ENCODE measurements at regions not wholly inside any gene's neighbourhood (a gene's known extent, or its start where the extent isn't known, plus 50 kb on each side); places are given as distances from the start of the nearest gene placed in this dataset.

GRCh38 chr5:164255598-164256213 is 750.3 kb downstream of the MAT2B start:
- Histone ChIP-seq H3K27ac (ENCODE audit: low read length) (no peak overlapping the region), H3K9ac (ENCODE audit: low read length) (no peak overlapping the region), H3K4me3 (ENCODE audit: low read length) (no peak overlapping the region), H3K36me3 (ENCODE audit: control insufficient read depth, low read depth, low read length) (no peaks in the 10 kb centered on the region), H3K27me3 (ENCODE audit: control insufficient read depth, insufficient read depth, low read length) (no peaks in the 10 kb centered on the region), H3K9me3 (ENCODE audit: control insufficient read depth, low read depth, low read length) (no peaks in the 10 kb centered on the region), H3K4me1 (ENCODE audit: control insufficient read depth, low read depth, low read length) (peaks cover 10% of the 10 kb centered on the region)

GRCh38 chr5:164256351-164256750 is 750.9 kb downstream of the MAT2B start:
- H3K27ac ChIP-seq (ENCODE audit: low read length) = no peak overlapping the region
- H3K27me3 ChIP-seq (ENCODE audit: control insufficient read depth, insufficient read depth, low read length) = no peaks in the 10 kb centered on the region
- H3K4me3 ChIP-seq (ENCODE audit: low read length) = no peak overlapping the region
- peaks cover 10% of the 10 kb centered on the region for H3K4me1 ChIP-seq (ENCODE audit: control insufficient read depth, low read depth, low read length)
- H3K36me3 ChIP-seq (ENCODE audit: control insufficient read depth, low read depth, low read length) = no peaks in the 10 kb centered on the region
- H3K9me3 ChIP-seq (ENCODE audit: control insufficient read depth, low read depth, low read length) = no peaks in the 10 kb centered on the region
- no peak overlapping the region for H3K9ac ChIP-seq (ENCODE audit: low read length)

GRCh38 chr5:164256954-164257353 is 751.5 kb downstream of the MAT2B start:
- H3K9me3 ChIP-seq (ENCODE audit: control insufficient read depth, low read depth, low read length) = no peaks in the 10 kb centered on the region
- H3K27me3 ChIP-seq (ENCODE audit: control insufficient read depth, insufficient read depth, low read length) = no peaks in the 10 kb centered on the region
- no peak overlapping the region for H3K27ac ChIP-seq (ENCODE audit: low read length)
- H3K36me3 ChIP-seq (ENCODE audit: control insufficient read depth, low read depth, low read length) = no peaks in the 10 kb centered on the region
- H3K9ac ChIP-seq (ENCODE audit: low read length) = no peak overlapping the region
- H3K4me1 ChIP-seq (ENCODE audit: control insufficient read depth, low read depth, low read length) = peaks cover 10% of the 10 kb centered on the region
- no peak overlapping the region for H3K4me3 ChIP-seq (ENCODE audit: low read length)

GRCh38 chr5:164265566-164265965 is 760.1 kb downstream of the MAT2B start:
- H3K4me3 ChIP-seq (ENCODE audit: low read length) = no peak overlapping the region
- no peaks in the 10 kb centered on the region for H3K9me3 ChIP-seq (ENCODE audit: control insufficient read depth, low read depth, low read length)
- no peaks in the 10 kb centered on the region for H3K4me1 ChIP-seq (ENCODE audit: control insufficient read depth, low read depth, low read length)
- no peak overlapping the region for H3K9ac ChIP-seq (ENCODE audit: low read length)
- no peaks in the 10 kb centered on the region for H3K36me3 ChIP-seq (ENCODE audit: control insufficient read depth, low read depth, low read length)
- H3K27me3 ChIP-seq (ENCODE audit: control insufficient read depth, insufficient read depth, low read length) = no peaks in the 10 kb centered on the region
- H3K27ac ChIP-seq (ENCODE audit: low read length) = no peak overlapping the region

GRCh38 chr5:164266571-164266970 is 761.2 kb downstream of the MAT2B start:
- no peak overlapping the region for H3K4me3 ChIP-seq (ENCODE audit: low read length)
- no peaks in the 10 kb centered on the region for H3K27me3 ChIP-seq (ENCODE audit: control insufficient read depth, insufficient read depth, low read length)
- no peak overlapping the region for H3K27ac ChIP-seq (ENCODE audit: low read length)
- H3K36me3 ChIP-seq (ENCODE audit: control insufficient read depth, low read depth, low read length) = no peaks in the 10 kb centered on the region
- H3K4me1 ChIP-seq (ENCODE audit: control insufficient read depth, low read depth, low read length) = no peaks in the 10 kb centered on the region
- H3K9me3 ChIP-seq (ENCODE audit: control insufficient read depth, low read depth, low read length) = no peaks in the 10 kb centered on the region
- no peak overlapping the region for H3K9ac ChIP-seq (ENCODE audit: low read length)

GRCh38 chr5:164277720-164278119 is 772.3 kb downstream of the MAT2B start:
- Histone ChIP-seq H3K27ac (ENCODE audit: low read length) (no peak overlapping the region), H3K4me3 (ENCODE audit: low read length) (no peak overlapping the region), H3K36me3 (ENCODE audit: control insufficient read depth, low read depth, low read length) (no peaks in the 10 kb centered on the region), H3K9ac (ENCODE audit: low read length) (no peak overlapping the region), H3K27me3 (ENCODE audit: control insufficient read depth, insufficient read depth, low read length) (no peaks in the 10 kb centered on the region), H3K9me3 (ENCODE audit: control insufficient read depth, low read depth, low read length) (no peaks in the 10 kb centered on the region), H3K4me1 (ENCODE audit: control insufficient read depth, low read depth, low read length) (no peaks in the 10 kb centered on the region)

- Histone ChIP-seq H3K4me1 (ENCODE audit: control insufficient read depth, low read depth, low read length) (no peaks in the 10 kb centered on the region), H3K27ac (ENCODE audit: low read length) (no peak overlapping the region), H3K27me3 (ENCODE audit: control insufficient read depth, insufficient read depth, low read length) (no peaks in the 10 kb centered on the region), H3K36me3 (ENCODE audit: control insufficient read depth, low read depth, low read length) (no peaks in the 10 kb centered on the region), H3K4me3 (ENCODE audit: low read length) (no peak overlapping the region), H3K9me3 (ENCODE audit: control insufficient read depth, low read depth, low read length) (no peaks in the 10 kb centered on the region), H3K9ac (ENCODE audit: low read length) (no peak overlapping the region)
Observed at GRCh38 chr5:164289526-164289925, 784.1 kb downstream of the MAT2B start.

- Histone ChIP-seq H3K9ac (ENCODE audit: low read length) (peak overlapping the region; percentile 28), H3K4me1 (ENCODE audit: control insufficient read depth, low read depth, low read length) (peaks cover 11% of the 10 kb centered on the region), H3K9me3 (ENCODE audit: control insufficient read depth, low read depth, low read length) (no peaks in the 10 kb centered on the region)
Observed at GRCh38 chr5:164296603-164297080, 791.2 kb downstream of the MAT2B start.

GRCh38 chr5:164298165-164298564 is 792.7 kb downstream of the MAT2B start:
- Histone ChIP-seq H3K27ac (ENCODE audit: low read length) (no peak overlapping the region), H3K9ac (ENCODE audit: low read length) (no peak overlapping the region), H3K27me3 (ENCODE audit: control insufficient read depth, insufficient read depth, low read length) (no peaks in the 10 kb centered on the region), H3K9me3 (ENCODE audit: control insufficient read depth, low read depth, low read length) (no peaks in the 10 kb centered on the region), H3K4me1 (ENCODE audit: control insufficient read depth, low read depth, low read length) (peaks cover 11% of the 10 kb centered on the region), H3K36me3 (ENCODE audit: control insufficient read depth, low read depth, low read length) (no peaks in the 10 kb centered on the region), H3K4me3 (ENCODE audit: low read length) (no peak overlapping the region)

More at GRCh38 chr5:164296603-164297080, 791.2 kb downstream of the MAT2B start:
- Histone ChIP-seq H3K27ac (ENCODE audit: low read length) (no peak overlapping the region), H3K27me3 (ENCODE audit: control insufficient read depth, insufficient read depth, low read length) (no peaks in the 10 kb centered on the region), H3K36me3 (ENCODE audit: control insufficient read depth, low read depth, low read length) (no peaks in the 10 kb centered on the region), H3K4me3 (ENCODE audit: low read length) (peak overlapping the region; percentile 35)

- no peaks in the 10 kb centered on the region for H3K9me3 ChIP-seq (ENCODE audit: control insufficient read depth, low read depth, low read length)
- peaks cover 11% of the 10 kb centered on the region for H3K4me1 ChIP-seq (ENCODE audit: control insufficient read depth, low read depth, low read length)
- no peak overlapping the region for H3K9ac ChIP-seq (ENCODE audit: low read length)
- no peak overlapping the region for H3K27ac ChIP-seq (ENCODE audit: low read length)
- H3K27me3 ChIP-seq (ENCODE audit: control insufficient read depth, insufficient read depth, low read length) = no peaks in the 10 kb centered on the region
- no peaks in the 10 kb centered on the region for H3K36me3 ChIP-seq (ENCODE audit: control insufficient read depth, low read depth, low read length)
- no peak overlapping the region for H3K4me3 ChIP-seq (ENCODE audit: low read length)
Observed at GRCh38 chr5:164300295-164300694, 794.9 kb downstream of the MAT2B start.

GRCh38 chr5:164301136-164301535 is 795.7 kb downstream of the MAT2B start:
- H3K9ac ChIP-seq (ENCODE audit: low read length) = no peak overlapping the region
- H3K36me3 ChIP-seq (ENCODE audit: control insufficient read depth, low read depth, low read length) = no peaks in the 10 kb centered on the region
- peaks cover 6% of the 10 kb centered on the region for H3K4me1 ChIP-seq (ENCODE audit: control insufficient read depth, low read depth, low read length)
- no peak overlapping the region for H3K27ac ChIP-seq (ENCODE audit: low read length)
- H3K27me3 ChIP-seq (ENCODE audit: control insufficient read depth, insufficient read depth, low read length) = no peaks in the 10 kb centered on the region
- H3K4me3 ChIP-seq (ENCODE audit: low read length) = no peak overlapping the region
- H3K9me3 ChIP-seq (ENCODE audit: control insufficient read depth, low read depth, low read length) = no peaks in the 10 kb centered on the region

- no peaks in the 10 kb centered on the region for H3K9me3 ChIP-seq (ENCODE audit: control insufficient read depth, low read depth, low read length)
- no peaks in the 10 kb centered on the region for H3K36me3 ChIP-seq (ENCODE audit: control insufficient read depth, low read depth, low read length)
- no peak overlapping the region for H3K9ac ChIP-seq (ENCODE audit: low read length)
- H3K27ac ChIP-seq (ENCODE audit: low read length) = no peak overlapping the region
- H3K4me3 ChIP-seq (ENCODE audit: low read length) = no peak overlapping the region
- no peaks in the 10 kb centered on the region for H3K27me3 ChIP-seq (ENCODE audit: control insufficient read depth, insufficient read depth, low read length)
- H3K4me1 ChIP-seq (ENCODE audit: control insufficient read depth, low read depth, low read length) = peaks cover 4% of the 10 kb centered on the region
Observed at GRCh38 chr5:164301708-164302107, 796.3 kb downstream of the MAT2B start.
